ENCODE measurements at regions not wholly inside any gene's neighbourhood (a gene's known extent, or its start where the extent isn't known, plus 50 kb on each side); places are given as distances from the start of the nearest gene placed in this dataset.

DNA sequence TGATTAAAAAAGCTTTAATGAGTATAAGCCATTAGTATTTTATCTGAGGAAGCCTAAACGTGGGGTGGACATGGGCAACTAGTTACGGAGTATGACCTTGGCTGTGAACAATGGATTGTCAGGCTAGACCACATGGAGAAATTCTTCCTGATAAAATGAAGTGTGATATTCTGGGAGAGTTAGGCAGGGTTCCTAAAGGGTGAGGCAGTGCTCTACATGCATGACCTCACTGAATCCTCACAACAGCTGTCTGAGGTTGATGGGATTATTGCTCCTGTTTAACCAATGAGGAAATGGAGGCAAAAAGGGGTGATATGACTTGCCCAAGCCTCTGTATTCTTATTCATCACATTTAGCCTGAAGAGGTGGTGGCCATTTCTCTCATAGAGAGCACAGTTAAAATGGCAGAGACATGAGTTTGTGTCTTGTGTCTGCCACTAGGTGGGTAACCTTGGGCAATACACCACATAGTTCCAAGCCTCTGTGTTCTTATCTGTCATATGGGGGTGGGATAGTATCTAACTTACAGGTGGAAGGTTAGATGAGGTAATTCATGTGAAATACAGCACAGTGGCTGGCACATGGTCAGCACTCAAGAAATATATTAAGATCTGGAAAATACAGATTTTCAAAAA, 96.1 kb upstream of the NR3C1 start:
- no peak for DNase-seq (ENCODE audit: missing footprints)
- intact Hi-C loops (cut with DNase I): loop anchor here (5.0 kb wide), 1 partner anchor 97 kb away; the partner anchor contains the start of gene NR3C1
- ATAC-seq: peak; percentile 37

DNA sequence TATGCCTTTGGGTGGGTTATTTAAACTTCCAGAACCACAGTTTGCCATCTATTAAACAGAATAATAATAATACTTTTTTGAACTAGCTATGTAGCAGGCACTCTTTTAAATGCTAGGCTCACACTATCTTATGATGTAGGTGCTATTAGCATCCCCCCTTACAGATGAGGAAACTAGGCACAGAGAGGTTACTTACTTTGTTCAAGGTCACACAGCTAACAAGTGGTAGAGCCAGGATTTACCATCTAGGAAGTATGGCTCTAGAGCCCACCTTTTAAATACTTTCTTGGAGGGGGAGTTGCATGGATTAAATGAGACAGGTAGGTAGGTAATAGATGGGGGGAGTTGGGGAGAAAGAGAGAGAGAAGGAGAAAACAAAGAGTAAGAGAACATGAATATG, 95.3 kb upstream of the NR3C1 start:
- DNase-seq (ENCODE audit: missing footprints): no peak
- intact Hi-C loops (cut with DNase I): loop anchor here (5.0 kb wide), 1 partner anchor 97 kb away; the partner anchor contains the start of gene NR3C1
- ATAC-seq: no peak

DNA sequence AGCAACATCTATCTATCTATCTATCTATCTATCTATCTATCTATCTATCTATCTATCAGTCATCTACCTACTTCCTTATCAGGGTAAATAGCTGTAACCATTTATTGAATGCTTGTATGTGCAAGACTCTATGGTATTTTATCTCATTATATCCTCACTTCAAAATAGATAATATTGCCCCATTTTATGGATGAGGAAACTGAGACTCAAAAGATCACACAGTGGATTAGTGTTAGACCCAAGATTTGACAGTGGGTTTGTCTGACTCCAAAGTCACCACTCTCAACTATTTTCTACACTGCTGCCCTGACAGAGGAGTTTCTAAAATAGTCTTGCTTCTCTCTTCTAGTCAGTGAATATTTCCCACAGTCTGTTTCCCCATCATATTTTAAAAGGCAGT, 94.3 kb upstream of the NR3C1 start:
- no peak for ATAC-seq
- no peak for DNase-seq (ENCODE audit: missing footprints)
- intact Hi-C loops (cut with DNase I): loop anchor here (5.0 kb wide), 1 partner anchor 95 kb away; the partner anchor contains the start of gene NR3C1

DNA sequence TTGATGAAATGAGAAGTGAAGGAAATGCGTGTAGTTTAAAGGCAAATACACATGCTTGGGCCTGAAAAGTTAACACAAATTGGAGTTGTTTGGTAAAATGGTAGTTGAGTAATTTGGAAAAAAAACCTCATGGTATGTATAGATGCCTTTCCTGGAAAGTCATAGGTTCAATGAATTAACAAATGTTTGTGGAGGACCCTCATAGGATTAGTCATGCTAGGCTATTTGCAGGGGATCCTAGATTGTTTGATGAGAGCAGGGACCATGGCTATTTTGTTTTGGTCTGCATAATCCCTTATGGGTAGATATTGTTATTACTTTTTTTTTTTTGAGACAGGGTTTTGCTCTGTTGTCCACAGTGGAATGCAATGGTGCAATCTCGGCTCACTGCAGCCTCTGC, 93.5 kb upstream of the NR3C1 start:
- ATAC-seq: no peak
- intact Hi-C loops (cut with DNase I): loop anchor here (5.0 kb wide), 1 partner anchor 95 kb away; the partner anchor contains the start of gene NR3C1
- no peak for DNase-seq (ENCODE audit: missing footprints)

DNA sequence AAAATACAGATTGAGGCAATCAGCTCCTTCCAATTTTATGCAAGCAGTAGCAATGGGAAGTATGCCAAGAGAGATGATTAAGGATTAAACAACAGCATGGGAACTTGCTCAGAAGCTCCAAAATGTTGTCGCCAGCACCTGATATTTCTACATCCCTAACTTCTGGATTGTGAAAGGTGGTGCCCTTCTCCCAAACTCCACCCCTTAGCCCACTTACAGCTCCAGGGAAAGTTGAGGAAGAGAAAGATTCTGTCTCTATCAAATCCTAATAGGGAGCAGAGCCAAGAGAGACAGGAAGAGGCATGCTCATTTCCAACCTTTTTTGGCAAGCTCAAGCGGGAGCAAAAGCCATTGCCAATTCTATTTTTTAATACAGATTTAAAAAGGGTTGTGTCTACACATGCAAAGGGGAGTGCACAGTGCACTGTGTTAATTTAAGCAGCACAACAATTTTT, 92.4 kb upstream of the NR3C1 start:
- intact Hi-C loops (cut with DNase I): loop anchor here (5.0 kb wide), 1 partner anchor 94 kb away; the partner anchor contains the start of gene NR3C1
- ATAC-seq (peak; percentile 71), DNase-seq (ENCODE audit: missing footprints) (no peak)

DNA sequence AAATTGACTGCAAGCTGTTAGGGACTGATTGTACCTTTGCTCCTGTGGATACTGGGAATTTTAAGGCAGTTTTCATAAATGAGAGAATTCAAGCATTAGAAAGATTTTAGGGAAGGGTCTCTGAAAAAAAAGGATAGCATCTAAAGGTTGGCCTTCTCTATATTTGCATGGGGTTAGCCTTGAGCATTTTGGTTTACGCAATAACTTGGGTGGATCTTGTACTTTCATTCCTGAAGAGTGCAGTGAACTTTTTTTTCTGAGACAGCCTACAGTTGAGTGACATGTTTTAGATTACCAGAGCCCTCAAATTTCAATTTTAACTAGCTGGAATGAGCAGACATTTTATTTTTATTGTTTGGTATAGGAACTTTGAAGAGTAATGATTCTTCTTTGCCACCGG, 91.6 kb upstream of the NR3C1 start:
- intact Hi-C loops (cut with DNase I): loop anchor here (5.0 kb wide), 1 partner anchor 93 kb away; the partner anchor contains the start of gene NR3C1

DNA sequence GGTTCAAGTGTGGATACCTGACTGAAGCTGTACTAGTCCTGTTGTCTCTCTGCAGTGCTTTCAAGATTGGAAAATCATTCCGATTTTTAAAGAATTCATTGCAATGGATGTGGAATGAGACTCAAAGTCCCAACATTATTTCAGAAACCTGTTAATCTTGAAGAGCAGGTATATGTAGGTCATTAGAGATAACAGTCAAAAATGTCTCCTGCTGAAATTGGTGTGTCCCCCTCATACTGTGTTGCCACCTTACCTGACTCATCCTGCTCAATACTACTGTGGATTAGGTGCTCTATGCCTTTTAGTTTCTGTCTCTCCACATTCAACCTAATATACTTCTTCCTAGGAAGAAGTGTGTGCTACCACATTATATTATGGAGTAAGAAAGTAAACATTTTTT, 91.1 kb upstream of the NR3C1 start:
- no peak for DNase-seq (ENCODE audit: missing footprints)
- intact Hi-C loops (cut with DNase I): no loop called here
- no peak for ATAC-seq

More for the DNA sequence above, 91.6 kb upstream of the NR3C1 start:
- DNase-seq (ENCODE audit: missing footprints) (no peak), ATAC-seq (peak; percentile 65)

DNA sequence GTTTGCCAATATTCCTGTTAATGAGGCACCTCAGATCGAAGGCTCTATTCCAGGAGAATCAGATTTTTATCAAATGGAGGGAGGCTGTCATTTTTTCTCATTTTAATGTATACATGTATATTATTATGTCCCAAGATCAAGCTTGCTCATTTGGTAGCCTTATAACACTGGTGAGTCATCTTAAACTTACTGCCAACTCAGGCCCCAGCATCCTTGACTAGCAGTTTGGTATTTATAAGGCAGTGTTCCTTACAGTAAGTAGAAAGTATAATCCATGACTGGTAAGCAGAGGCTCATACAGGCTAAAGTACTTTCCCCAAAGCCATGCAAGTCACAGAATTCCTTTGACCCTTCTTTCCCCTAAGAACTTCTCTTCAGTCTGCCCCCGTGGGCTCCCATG, 90.7 kb upstream of the NR3C1 start:
- intact Hi-C loops (cut with DNase I): no loop called here
- DNase-seq (ENCODE audit: missing footprints) (no peak), ATAC-seq (no peak)

DNA sequence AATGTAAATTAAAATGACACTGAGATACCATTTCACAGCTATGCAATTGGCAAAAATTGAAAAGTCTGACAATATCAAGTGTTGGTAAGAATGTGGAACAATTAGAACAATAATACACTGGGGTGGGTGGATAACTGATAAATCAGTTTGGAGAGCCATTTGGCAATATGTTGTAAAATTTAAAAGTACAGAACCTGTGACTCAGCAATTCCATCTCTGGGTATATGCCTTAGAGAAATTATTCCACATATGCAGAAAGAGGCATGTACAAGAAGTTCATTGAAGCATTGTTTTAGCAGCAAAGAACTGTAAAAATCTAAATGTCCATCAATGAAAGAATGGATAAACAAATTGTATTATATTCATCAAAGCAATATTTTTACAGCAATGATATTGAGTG, 89.3 kb upstream of the NR3C1 start:
- no peak for ATAC-seq
- intact Hi-C loops (cut with DNase I): no loop called here

DNA sequence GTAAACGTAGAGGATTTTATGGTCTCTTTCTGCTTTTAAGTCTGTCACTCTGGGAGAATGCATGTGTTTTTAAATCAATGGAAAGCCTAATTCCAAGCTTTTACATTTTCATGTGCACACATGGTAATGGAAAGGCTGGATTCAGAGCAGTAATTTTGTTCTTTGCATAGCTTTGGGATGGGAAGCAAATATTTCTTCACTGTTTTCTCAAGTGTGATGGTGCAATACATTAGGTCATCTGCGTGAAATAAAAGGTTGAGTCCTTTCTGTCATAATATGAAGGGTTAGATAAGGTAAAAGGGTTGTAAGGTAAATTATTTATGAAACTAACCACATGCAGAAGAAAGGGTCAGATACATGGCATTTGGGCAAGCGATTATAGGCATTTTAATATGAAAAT, 88.2 kb upstream of the NR3C1 start:
- intact Hi-C loops (cut with DNase I): no loop called here
- DNase-seq (ENCODE audit: missing footprints) (no peak), ATAC-seq (no peak)

More for the DNA sequence above, 89.3 kb upstream of the NR3C1 start:
- DNase-seq (ENCODE audit: missing footprints): no peak

DNA sequence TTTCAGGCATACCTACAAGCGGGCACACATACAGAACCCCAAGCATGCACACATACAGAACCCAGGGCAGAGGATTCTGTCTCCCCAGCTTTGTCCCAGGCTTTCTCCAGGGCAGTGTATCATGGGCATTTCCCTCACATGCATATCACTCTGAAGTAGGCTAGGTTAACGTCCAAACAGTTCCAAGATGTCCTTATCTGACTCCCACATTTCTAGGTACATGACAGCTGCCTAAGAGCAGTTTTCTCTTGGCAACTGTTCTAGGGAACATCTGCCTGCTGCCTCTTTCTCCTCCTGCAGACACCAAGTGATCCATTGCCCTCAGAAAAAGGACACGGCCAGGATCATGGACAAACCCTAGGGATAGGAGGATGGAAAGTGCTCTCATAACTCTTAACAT, 84.9 kb upstream of the NR3C1 start:
- ATAC-seq: no peak
- intact Hi-C loops (cut with DNase I): no loop called here
- DNase-seq (ENCODE audit: missing footprints): no peak

DNA sequence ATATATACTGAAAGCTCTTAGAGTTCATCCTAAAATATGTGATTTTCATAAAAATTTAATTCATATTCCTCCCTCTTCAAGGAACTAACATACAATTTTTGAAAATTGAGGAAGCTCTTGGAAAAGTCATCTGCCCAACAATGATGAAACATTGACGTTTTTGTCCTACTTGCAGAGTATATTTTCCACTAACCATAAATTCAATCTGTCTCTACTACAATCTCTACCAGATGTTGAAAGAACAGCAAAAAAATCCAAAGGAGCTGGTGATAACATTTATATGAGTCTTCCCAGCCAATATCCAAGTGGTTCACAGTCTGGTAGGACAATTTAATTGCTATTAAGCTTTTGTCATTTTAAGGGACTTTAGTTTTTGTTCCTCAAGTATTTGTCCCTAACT, 81.1 kb upstream of the NR3C1 start:
- DNase-seq (ENCODE audit: missing footprints) (no peak), ATAC-seq (no peak)
- intact Hi-C loops (cut with DNase I): no loop called here

DNA sequence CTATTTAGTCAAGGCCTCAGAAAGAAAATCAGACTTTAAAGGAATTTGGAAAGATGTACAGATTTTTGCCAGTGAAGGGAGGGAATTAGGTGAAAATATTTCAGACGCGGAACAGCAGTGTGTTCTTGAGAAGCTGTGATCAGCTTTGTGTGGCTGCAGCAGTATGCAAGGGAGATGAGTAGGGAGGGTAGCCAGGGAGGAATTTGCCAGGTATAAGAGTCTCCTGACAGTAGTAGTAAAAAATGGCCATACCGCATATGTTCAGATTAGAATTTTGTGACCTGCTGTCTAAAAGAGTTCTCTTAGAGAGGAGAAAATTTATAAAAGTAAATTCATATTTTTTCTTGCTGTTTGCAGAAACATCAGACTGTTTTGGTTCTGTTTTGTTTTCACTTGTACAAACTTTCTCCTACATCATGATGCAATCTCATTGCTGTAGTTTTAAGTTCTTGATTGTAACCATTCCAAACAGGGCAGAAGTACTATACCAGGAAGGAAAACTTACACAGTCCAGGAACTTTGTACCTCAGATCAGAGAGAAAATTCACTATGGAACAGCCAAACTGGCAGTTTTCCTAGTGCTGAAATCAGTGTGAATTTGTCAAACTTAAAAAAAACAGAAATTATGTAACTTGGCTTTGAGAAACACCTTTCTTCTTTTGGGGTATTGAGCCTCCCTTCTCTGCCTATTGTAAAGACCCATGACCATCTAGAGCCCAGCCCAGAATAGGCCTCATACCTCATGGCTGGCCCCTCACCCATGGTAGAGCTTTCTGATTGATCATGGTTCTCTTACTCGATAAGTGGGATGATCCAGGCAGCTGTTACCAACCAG, 78.4 kb upstream of the NR3C1 start:
- DNase-seq (ENCODE audit: missing footprints) (no peak), ATAC-seq (no peak)
- intact Hi-C loops (cut with DNase I): no loop called here

DNA sequence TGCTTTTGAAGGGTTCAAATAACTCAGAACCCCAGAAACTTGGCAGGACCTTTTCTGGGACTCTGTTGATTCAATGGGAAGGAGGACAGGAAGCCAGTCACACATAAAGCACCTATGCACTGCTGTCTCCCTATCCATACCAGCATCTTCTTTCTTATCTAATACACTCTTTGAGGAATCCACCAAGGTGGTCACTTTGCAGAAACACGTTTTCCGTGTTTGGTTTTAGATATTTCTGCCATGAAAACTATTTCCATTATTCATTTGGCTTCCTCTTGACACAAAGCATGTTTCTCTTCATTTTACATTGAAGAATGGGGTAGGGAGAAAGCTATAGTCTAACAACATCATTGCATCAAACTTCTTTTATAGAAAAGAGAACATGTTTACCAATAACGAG, 76.5 kb upstream of the NR3C1 start:
- no peak for ATAC-seq
- DNase-seq (ENCODE audit: missing footprints): no peak
- intact Hi-C loops (cut with DNase I): no loop called here

DNA sequence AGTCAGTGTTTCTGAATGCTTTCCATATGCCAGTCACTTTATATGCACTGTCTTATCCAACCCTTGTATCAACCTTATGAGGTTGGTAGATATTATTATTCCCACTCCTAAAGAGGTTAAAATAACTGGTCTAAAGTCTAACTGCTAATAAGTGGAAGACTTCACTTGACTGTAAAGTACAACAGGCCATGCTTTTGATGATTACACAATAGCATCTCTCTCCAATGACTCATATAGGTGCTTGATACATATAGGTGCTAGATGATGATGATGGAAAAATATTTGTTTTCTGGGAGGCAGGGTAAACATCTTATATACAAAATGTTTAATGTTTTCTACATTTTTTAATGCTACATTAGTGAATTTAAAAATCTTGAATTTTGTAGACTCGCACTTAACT, 75.9 kb upstream of the NR3C1 start:
- intact Hi-C loops (cut with DNase I): no loop called here
- DNase-seq (ENCODE audit: missing footprints) (no peak), ATAC-seq (no peak)

DNA sequence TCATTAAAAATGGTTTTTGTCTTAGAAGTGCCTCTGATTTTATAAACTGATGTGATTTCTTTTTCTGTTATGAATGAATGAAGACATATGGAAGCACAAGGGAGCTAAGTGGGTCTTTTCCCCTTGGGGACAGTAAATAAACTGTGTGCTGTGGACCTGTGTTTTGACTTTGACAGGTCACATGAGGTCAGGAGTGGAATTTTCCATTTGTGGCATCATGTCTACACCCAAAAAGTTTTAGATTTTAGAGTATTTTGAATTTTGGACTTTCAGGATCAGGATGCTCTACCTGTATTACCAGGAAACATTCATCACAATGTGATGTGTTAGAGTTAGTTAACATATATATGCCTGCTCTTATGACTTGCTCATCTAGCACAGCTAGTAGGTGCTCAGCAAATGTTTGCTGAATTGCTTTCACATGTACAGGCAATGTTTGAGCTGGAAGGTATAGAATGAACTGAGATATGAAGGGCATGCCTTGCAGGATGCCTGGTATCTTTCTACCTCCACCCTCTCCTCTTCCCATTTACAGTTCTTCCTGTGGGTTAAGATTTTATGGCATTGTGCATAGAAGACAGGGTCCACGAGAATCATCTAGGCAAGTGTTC, 73.2 kb upstream of the NR3C1 start:
- ATAC-seq (no peak), DNase-seq (ENCODE audit: missing footprints) (no peak)
- intact Hi-C loops (cut with DNase I): no loop called here

DNA sequence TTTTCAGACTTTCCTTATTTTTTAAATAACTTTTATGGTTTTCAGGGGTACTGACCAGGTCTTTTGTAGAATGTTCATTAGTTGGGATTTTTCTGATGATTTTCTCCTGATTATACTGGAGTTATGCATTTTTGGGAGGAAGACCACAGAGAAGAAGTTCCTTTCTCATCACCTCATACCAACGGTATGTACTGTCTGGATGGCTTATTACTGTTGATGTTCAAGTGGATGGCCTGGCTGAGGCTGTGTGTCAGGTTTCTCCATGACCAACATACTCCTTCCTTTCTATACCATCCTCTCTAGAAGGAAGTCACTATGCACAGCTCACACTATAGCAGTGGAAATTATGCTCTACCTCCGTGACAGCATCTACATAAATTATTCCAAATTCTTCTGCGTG, 71.1 kb upstream of the NR3C1 start:
- intact Hi-C loops (cut with DNase I): no loop called here
- no peak for ATAC-seq

DNA sequence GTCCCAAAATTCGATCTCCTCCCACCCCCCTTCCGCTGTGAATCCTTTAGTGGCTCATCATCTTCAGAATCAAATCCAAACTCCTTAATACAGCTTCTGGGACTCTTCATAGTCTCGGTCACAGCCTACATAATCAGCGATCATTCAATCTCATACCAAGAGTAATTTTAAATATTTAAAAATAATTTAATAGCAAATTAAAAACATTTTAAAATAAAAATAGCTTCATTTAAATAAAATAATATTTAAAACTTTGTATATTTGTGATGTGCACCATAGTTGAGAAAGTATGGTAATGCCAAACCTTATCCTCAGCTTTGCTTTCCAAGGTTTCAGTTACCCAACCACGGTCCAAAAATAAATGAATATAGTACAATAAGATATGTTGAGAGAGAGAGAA, 70.0 kb upstream of the NR3C1 start:
- intact Hi-C loops (cut with DNase I): no loop called here
- ATAC-seq (no peak), DNase-seq (ENCODE audit: missing footprints) (no peak)

More for the DNA sequence above, 71.1 kb upstream of the NR3C1 start:
- no peak for DNase-seq (ENCODE audit: missing footprints)

DNA sequence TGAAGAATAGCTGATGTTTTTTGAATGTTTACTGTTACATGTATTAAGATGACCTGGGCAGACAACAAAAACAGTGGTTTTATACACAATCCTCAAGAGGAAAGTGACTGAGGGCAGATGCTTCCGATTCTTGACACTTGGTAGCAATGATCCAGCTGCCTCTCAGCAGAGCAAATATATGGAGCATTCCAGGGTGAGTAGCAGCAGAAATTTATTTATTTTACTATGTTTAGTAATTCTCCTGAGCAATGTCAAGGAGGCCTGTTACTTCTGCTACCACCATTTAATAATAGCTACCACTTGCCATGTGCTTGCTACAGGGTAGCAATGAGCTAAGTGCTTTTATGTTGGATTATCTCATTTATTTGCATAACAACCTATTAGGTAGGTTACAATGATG, 69.1 kb upstream of the NR3C1 start:
- intact Hi-C loops (cut with DNase I): no loop called here
- ATAC-seq (no peak), DNase-seq (ENCODE audit: missing footprints) (no peak)
